ENCODE measurements at regions not wholly inside any gene's neighbourhood (a gene's known extent, or its start where the extent isn't known, plus 50 kb on each side); places are given as distances from the start of the nearest gene placed in this dataset.

DNA sequence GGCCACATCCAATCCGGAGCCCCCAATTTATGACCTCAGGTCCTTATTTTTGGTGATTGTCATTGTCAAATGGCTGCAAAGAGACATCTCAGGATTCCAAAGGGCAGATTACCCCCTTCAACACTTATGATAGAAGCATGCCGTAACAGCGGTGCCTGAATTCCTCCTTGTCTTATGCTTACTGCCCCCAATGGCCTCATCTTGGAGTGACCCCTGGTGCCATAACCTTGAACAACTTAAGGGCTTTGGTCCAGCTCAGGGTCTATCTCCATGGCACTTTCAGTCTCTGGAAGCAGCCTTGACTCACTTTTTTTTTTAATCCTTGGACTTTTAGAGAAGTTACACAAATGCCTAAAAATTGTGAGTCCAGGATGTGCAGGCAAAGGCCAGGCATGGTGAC is 171.6 kb upstream of the ZNF507 start:
- TF ChIP-seq, protein P1, sequence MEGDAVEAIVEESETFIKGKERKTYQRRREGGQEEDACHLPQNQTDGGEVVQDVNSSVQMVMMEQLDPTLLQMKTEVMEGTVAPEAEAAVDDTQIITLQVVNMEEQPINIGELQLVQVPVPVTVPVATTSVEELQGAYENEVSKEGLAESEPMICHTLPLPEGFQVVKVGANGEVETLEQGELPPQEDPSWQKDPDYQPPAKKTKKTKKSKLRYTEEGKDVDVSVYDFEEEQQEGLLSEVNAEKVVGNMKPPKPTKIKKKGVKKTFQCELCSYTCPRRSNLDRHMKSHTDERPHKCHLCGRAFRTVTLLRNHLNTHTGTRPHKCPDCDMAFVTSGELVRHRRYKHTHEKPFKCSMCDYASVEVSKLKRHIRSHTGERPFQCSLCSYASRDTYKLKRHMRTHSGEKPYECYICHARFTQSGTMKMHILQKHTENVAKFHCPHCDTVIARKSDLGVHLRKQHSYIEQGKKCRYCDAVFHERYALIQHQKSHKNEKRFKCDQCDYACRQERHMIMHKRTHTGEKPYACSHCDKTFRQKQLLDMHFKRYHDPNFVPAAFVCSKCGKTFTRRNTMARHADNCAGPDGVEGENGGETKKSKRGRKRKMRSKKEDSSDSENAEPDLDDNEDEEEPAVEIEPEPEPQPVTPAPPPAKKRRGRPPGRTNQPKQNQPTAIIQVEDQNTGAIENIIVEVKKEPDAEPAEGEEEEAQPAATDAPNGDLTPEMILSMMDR (IDR thresholded peaks at IDR 0.05) = no peak
- TF ChIP-seq POLR2A (IDR thresholded peaks at IDR 0.05) = no peak
